ENCODE measurements at regions not wholly inside any gene's neighbourhood (a gene's known extent, or its start where the extent isn't known, plus 50 kb on each side); places are given as distances from the start of the nearest gene placed in this dataset.

DNA sequence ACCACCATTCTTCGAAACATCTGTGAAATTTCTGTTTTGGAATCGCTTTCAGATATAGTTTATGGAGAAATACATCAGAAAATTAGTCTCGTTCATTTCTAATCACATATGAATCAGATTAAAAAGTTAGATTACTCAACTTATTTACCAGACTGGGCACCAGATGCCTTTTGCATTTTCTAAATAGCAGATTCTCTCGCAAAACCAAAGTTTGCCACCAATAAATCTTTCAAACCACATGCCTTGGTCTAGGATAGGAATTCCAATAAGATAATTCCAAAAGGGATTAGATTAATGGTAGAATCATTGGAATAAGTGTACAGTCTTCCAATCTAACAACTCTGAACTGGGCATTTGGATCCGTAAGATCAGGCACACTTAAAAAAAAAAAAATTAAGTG lies 160.4 kb upstream of the TAB2 start:
- 77% methylated on average over 5 of the region's 5 CpGs for WGBS (ENCODE audit: low lambda C conversion rate, missing lambda C conversion rate)
- Histone ChIP-seq H3K27ac (no peak overlapping the region), H3K9me3 (ENCODE audit: low read depth) (no peaks in the 10 kb centered on the region), H4K20me1 (ENCODE audit: insufficient read depth, poor library complexity, severe bottlenecking) (no peaks in the 10 kb centered on the region), H3K36me3 (replicated peaks; ENCODE audit: insufficient read depth, low read depth) (no peaks in the 10 kb centered on the region), H3K4me2 (no peak overlapping the region), H3K27me3 (no peaks in the 10 kb centered on the region), H3K4me3 (no peak overlapping the region), H2AFZ (no peak overlapping the region), H3K79me2 (no peaks in the 10 kb centered on the region), H3K4me1 (ENCODE audit: insufficient read depth) (no peaks in the 10 kb centered on the region), H3K9me2 (replicated peaks; ENCODE audit: insufficient read depth) (no peaks in the 10 kb centered on the region)
- no peak for TF ChIP-seq EZH2 (IDR thresholded peaks at IDR 0.05; ENCODE audit: borderline replicate concordance)
- TF ChIP-seq EZH2phosphoT487 (IDR thresholded peaks at IDR 0.05; ENCODE audit: low read depth, severe bottlenecking, unreplicated experiment), result no peak
- TF ChIP-seq, protein P1, sequence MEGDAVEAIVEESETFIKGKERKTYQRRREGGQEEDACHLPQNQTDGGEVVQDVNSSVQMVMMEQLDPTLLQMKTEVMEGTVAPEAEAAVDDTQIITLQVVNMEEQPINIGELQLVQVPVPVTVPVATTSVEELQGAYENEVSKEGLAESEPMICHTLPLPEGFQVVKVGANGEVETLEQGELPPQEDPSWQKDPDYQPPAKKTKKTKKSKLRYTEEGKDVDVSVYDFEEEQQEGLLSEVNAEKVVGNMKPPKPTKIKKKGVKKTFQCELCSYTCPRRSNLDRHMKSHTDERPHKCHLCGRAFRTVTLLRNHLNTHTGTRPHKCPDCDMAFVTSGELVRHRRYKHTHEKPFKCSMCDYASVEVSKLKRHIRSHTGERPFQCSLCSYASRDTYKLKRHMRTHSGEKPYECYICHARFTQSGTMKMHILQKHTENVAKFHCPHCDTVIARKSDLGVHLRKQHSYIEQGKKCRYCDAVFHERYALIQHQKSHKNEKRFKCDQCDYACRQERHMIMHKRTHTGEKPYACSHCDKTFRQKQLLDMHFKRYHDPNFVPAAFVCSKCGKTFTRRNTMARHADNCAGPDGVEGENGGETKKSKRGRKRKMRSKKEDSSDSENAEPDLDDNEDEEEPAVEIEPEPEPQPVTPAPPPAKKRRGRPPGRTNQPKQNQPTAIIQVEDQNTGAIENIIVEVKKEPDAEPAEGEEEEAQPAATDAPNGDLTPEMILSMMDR (IDR thresholded peaks at IDR 0.05; ENCODE audit: poor library complexity), result no peak
- no peak for DNase-seq (ENCODE audit: low spot score)

DNA sequence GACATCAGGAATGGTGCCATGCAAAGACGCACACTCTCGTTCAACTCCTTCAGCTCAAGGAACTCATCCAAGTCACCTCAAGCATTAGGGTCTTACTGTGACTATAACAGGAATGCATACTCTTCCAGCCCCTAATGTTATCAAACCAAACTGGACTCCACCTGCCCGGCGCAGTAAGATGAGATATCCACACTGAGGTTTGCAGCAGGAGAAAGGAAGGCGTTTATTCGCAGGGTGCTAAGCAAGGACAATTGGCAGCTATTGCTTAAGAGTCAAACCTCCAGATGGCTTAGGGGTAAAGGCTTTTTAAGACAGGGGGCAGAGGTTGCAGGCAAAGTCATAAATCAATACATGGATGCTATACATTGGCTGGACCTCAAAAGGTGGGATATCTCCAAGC lies 159.4 kb upstream of the TAB2 start:
- no peaks in the 10 kb centered on the region for H3K9me3 ChIP-seq (ENCODE audit: low read depth)
- no peaks in the 10 kb centered on the region for H4K20me1 ChIP-seq (ENCODE audit: insufficient read depth, poor library complexity, severe bottlenecking)
- H3K27ac ChIP-seq, result no peak overlapping the region
- H3K4me3 ChIP-seq, result no peak overlapping the region
- WGBS (ENCODE audit: low lambda C conversion rate, missing lambda C conversion rate), result 96% methylated on average over 6 of the region's 6 CpGs
- no peaks in the 10 kb centered on the region for H3K36me3 ChIP-seq (replicated peaks; ENCODE audit: insufficient read depth, low read depth)
- TF ChIP-seq EZH2phosphoT487 (IDR thresholded peaks at IDR 0.05; ENCODE audit: low read depth, severe bottlenecking, unreplicated experiment) (no peak), EZH2 (IDR thresholded peaks at IDR 0.05; ENCODE audit: borderline replicate concordance) (no peak)
- TF ChIP-seq, protein P1 (IDR thresholded peaks at IDR 0.05; ENCODE audit: poor library complexity), result no peak
- H3K27me3 ChIP-seq, result no peaks in the 10 kb centered on the region
- H3K9me2 ChIP-seq (replicated peaks; ENCODE audit: insufficient read depth), result no peaks in the 10 kb centered on the region
- no peak overlapping the region for H2AFZ ChIP-seq
- H3K4me2 ChIP-seq, result no peak overlapping the region
- DNase-seq (ENCODE audit: low spot score), result no peak
- no peaks in the 10 kb centered on the region for H3K4me1 ChIP-seq (ENCODE audit: insufficient read depth)
- H3K79me2 ChIP-seq, result no peaks in the 10 kb centered on the region

DNA sequence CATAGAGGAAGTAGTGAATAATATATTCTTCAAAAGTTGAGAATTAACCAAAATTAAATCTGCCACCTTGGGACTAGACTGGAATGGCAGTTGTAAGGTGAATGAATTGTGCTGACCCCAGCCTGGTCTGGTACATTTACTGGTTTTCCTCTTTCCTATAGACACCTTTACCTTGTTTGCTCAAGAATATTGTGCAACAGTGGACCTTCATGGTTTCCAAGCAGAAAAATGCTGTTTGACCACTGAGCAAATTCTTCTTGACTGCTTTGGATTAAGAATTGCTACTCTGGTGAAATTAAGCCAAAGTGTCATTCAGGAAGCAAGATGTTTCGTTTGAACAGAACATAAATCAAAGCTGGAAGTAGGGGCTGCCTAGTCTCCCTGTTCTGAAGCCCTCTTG lies 156.6 kb upstream of the TAB2 start:
- WGBS (ENCODE audit: low lambda C conversion rate, missing lambda C conversion rate), result 37% methylated on average over 1 of the region's 1 CpG
- Histone ChIP-seq H3K9me3 (ENCODE audit: low read depth) (no peaks in the 10 kb centered on the region), H3K9me2 (replicated peaks; ENCODE audit: insufficient read depth) (no peaks in the 10 kb centered on the region), H2AFZ (no peak overlapping the region), H3K27me3 (no peaks in the 10 kb centered on the region), H4K20me1 (ENCODE audit: insufficient read depth, poor library complexity, severe bottlenecking) (no peaks in the 10 kb centered on the region), H3K4me3 (no peak overlapping the region), H3K79me2 (no peaks in the 10 kb centered on the region), H3K4me2 (no peak overlapping the region), H3K4me1 (ENCODE audit: insufficient read depth) (no peaks in the 10 kb centered on the region), H3K36me3 (replicated peaks; ENCODE audit: insufficient read depth, low read depth) (no peaks in the 10 kb centered on the region), H3K27ac (no peak overlapping the region)
- no peak for DNase-seq (ENCODE audit: low spot score)
- TF ChIP-seq, protein P1 (IDR thresholded peaks at IDR 0.05; ENCODE audit: poor library complexity), result no peak
- no peak for TF ChIP-seq EZH2 (IDR thresholded peaks at IDR 0.05; ENCODE audit: borderline replicate concordance)
- no peak for TF ChIP-seq EZH2phosphoT487 (IDR thresholded peaks at IDR 0.05; ENCODE audit: low read depth, severe bottlenecking, unreplicated experiment)

DNA sequence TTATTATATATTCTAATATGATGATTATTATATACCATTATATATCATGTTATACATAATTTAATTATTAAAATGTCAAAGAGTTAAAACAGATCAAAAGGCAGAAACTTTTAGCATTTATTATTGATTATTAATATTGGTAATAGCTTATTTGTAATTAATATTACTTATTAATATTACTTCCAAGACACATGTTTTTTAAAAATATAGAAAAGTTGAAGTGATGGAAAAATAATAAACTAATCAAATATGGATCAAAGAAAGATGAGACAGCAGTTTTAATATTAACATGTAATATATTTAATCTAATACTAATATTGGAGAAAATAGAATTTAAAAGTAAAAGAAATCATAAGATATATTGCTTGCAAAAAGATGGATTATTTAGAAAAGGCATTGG lies 154.6 kb upstream of the TAB2 start:
- peaks cover 6% of the 10 kb centered on the region for H3K4me1 ChIP-seq (ENCODE audit: insufficient read depth)
- no peaks in the 10 kb centered on the region for H3K79me2 ChIP-seq
- no peaks in the 10 kb centered on the region for H4K20me1 ChIP-seq (ENCODE audit: insufficient read depth, poor library complexity, severe bottlenecking)
- no peak overlapping the region for H3K27ac ChIP-seq
- no peaks in the 10 kb centered on the region for H3K36me3 ChIP-seq (replicated peaks; ENCODE audit: insufficient read depth, low read depth)
- H3K9me2 ChIP-seq (replicated peaks; ENCODE audit: insufficient read depth), result no peaks in the 10 kb centered on the region
- no peak overlapping the region for H3K4me2 ChIP-seq
- no peak for DNase-seq (ENCODE audit: low spot score)
- no peak overlapping the region for H3K4me3 ChIP-seq
- no peaks in the 10 kb centered on the region for H3K9me3 ChIP-seq (ENCODE audit: low read depth)
- TF ChIP-seq EZH2phosphoT487 (IDR thresholded peaks at IDR 0.05; ENCODE audit: low read depth, severe bottlenecking, unreplicated experiment), result no peak
- TF ChIP-seq EZH2 (IDR thresholded peaks at IDR 0.05; ENCODE audit: borderline replicate concordance), result no peak
- TF ChIP-seq, protein P1 (IDR thresholded peaks at IDR 0.05; ENCODE audit: poor library complexity), result no peak
- H2AFZ ChIP-seq, result no peak overlapping the region
- H3K27me3 ChIP-seq, result no peaks in the 10 kb centered on the region

Data from hepatocyte (in vitro differentiated cells).